H1 (cell line): ENCODE measurements at regions not wholly inside any gene's neighbourhood (a gene's known extent, or its start where the extent isn't known, plus 50 kb on each side); places are given as distances from the start of the nearest gene placed in this dataset.

Experiments used
- BRCA1 ChIP-seq: IDR thresholded peaks from 2 replicates; pipeline ENCODE4 v1.6.1; 2012; ENCODE audit warnings: low read depth, low read length, improper control_type of control experiment
- TEAD4 ChIP-seq: IDR thresholded peaks from 2 replicates; pipeline ENCODE4 v1.6.1; 2012; ENCODE audit warnings: low read depth, low read length, inconsistent platforms, mixed read lengths
- TF ChIP-seq, protein P1 (sequence below): IDR thresholded peaks from 2 replicates; pipeline ENCODE4 v1.6.1; 2011; ENCODE audit warnings: low read depth, mild to moderate bottlenecking, low read length; ENCODE audit not compliant: insufficient read depth

DNA sequence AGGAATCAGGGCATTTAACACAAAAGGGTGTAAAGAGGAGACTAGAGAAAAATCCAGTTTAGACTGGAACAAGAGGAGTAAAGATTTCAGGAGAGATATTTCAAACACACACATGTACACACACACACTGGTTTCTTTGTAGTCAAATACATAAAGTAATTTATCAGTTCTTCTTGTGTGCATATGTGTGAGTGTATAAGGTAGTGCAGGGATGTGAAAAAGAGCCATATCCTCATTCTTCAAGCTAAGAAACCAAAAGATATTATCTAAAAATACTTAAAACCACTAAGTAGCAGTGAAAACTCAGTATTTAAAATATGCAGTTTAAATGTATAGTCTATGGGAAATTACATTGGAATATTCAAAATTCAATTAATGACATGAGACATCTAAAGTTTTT, 52.5 kb upstream of the CARD18 start:
- no peak for TF ChIP-seq TEAD4
- TF ChIP-seq BRCA1: no peak
- TF ChIP-seq, protein P1, sequence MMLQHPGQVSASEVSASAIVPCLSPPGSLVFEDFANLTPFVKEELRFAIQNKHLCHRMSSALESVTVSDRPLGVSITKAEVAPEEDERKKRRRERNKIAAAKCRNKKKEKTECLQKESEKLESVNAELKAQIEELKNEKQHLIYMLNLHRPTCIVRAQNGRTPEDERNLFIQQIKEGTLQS: no peak
